ENCODE measurements at regions not wholly inside any gene's neighbourhood (a gene's known extent, or its start where the extent isn't known, plus 50 kb on each side); places are given as distances from the start of the nearest gene placed in this dataset.

DNA sequence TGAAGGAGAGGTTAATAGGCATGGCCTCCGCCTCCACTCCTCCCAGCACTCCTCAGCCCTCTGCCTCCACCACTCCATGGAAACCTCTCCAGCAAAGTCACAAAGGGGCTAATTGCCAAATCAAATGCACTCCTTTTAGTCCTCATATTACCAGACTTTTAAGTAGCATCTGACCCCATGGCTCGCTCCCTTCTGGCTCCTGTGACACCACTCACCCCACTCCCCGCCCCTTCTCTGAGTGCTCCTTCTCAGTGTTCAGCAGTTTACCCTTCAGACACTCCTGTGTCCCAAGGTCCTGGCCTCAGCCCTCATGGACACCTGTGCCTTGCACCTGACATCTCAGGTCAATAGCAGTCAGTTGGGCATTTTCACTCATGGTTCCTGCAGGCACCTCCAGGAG lies 243.5 kb upstream of the CCL2 start:
- no peak for TF ChIP-seq POLR2A (IDR thresholded peaks at IDR 0.05)
- TF ChIP-seq, protein P1, sequence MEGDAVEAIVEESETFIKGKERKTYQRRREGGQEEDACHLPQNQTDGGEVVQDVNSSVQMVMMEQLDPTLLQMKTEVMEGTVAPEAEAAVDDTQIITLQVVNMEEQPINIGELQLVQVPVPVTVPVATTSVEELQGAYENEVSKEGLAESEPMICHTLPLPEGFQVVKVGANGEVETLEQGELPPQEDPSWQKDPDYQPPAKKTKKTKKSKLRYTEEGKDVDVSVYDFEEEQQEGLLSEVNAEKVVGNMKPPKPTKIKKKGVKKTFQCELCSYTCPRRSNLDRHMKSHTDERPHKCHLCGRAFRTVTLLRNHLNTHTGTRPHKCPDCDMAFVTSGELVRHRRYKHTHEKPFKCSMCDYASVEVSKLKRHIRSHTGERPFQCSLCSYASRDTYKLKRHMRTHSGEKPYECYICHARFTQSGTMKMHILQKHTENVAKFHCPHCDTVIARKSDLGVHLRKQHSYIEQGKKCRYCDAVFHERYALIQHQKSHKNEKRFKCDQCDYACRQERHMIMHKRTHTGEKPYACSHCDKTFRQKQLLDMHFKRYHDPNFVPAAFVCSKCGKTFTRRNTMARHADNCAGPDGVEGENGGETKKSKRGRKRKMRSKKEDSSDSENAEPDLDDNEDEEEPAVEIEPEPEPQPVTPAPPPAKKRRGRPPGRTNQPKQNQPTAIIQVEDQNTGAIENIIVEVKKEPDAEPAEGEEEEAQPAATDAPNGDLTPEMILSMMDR (IDR thresholded peaks at IDR 0.05): no peak
